ENCODE measurements at regions not wholly inside any gene's neighbourhood (a gene's known extent, or its start where the extent isn't known, plus 50 kb on each side); places are given as distances from the start of the nearest gene placed in this dataset.

DNA sequence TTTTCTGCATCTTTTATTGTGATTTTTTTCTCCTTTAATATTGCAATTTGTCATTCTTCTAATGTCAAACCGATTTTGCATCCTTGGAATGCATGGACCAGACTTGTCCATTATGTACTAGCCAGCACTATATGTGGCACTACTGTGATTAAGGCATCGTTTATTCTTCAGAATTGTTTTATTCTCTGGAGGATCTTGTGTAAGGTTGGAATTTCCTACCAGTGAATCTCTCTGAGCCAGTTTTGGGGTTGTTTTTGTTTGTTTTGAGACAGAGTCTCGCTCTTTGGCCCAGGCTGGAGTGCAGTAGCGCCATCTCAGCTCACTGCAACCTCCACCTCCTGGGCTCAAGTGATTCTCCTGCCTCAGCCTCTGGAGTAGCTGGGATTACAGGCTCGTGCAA, 58.5 kb downstream of the IGLL5 start:
- no peaks in the 10 kb centered on the region for H3K36me3 Mint-ChIP-seq
- no peaks in the 10 kb centered on the region for H3K9me3 Mint-ChIP-seq
- H3K4me3 Mint-ChIP-seq: no peak overlapping the region
- peaks cover 2 to 5% (median 3%) of the 10 kb centered on the region in 3 donors for H3K27me3 Mint-ChIP-seq (ENCODE audit: low read depth in 3 of 3)
- no peak for DNase-seq
- peaks cover 3 to 7% of the 10 kb centered on the region in 2 donors for H3K4me1 Mint-ChIP-seq
- no peak overlapping the region for H3K27ac Mint-ChIP-seq

DNA sequence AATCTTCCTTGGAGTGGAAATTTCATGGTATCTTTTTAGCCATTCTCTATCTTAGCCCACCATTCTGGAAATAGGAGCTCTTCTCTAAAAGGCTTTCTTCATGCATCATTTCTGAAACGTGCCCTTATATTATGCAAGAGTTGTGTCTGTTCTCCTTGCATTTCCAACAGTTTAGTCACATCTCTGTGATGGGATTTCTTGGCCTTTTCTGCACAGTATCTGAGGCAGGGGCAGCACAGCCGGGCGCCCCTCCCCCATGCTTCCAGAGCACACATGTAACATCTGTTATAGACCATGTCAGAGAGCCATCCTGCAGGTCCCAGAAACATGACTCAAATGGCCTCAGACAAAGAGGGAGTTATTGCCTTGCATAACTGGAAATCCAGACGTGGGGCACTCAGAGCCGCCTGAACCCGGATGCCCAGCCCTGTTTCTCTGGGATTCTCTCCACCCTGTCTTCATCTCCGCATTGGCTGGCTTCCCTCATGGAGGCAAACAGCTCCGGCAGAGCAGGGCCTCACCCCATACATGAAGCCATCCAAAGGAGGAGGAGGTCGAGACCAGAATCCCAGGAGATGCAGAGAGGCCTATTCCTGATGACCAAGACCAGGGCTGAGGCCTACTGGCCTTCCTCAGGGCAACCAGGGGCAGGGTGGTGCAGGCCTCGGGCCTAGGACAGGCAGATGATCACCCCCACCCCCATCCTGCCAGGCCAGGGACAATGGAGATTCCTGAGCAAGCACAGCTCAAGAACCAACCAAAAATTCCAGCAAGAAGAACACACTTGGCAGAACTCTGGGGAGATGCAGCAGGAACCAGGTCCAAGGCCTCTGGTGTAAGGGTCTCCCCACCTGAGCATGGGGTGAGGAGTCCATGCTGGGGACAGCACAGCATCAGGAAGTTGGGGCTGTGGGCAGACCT, 61.3 kb downstream of the IGLL5 start:
- H3K4me1 Mint-ChIP-seq: no peaks in the 10 kb centered on the region
- peaks cover 0 to 2% (median 0%) of the 10 kb centered on the region in 6 donors for H3K9me3 Mint-ChIP-seq
- no peak overlapping the region for H3K4me3 Mint-ChIP-seq
- H3K27me3 Mint-ChIP-seq (ENCODE audit: low read depth in 3 of 3): peaks cover 5 to 6% (median 5%) of the 10 kb centered on the region in 3 donors
- H3K36me3 Mint-ChIP-seq: no peaks in the 10 kb centered on the region
- DNase-seq: no peak
- no peak overlapping the region for H3K27ac Mint-ChIP-seq

DNA sequence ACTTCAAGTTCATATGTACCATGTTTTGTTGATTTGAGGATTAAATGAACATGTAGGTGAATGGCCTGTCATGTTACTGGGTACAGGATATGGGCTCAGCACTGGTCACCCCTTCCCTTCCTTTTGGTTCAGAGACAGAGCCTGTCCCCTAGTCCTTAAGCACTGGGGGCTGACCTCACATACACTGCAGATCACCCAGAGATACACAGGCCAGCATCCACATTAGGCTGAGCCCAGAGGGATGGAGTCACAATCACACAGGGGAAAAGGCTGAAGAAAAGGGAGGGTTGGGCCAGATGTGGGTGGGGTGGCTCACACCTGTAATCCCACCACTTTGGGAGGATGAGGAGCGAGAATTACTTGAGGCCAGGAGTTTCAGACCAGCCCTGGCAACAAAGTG, 62.3 kb downstream of the IGLL5 start:
- no peak for DNase-seq
- H3K4me3 Mint-ChIP-seq: no peak overlapping the region
- H3K36me3 Mint-ChIP-seq: no peaks in the 10 kb centered on the region
- peaks cover 0 to 2% (median 0%) of the 10 kb centered on the region in 6 donors for H3K9me3 Mint-ChIP-seq
- peaks cover 5 to 7% (median 6%) of the 10 kb centered on the region in 3 donors for H3K27me3 Mint-ChIP-seq (ENCODE audit: low read depth in 3 of 3)
- peaks cover 3 to 6% of the 10 kb centered on the region in 2 donors for H3K4me1 Mint-ChIP-seq
- H3K27ac Mint-ChIP-seq: no peak overlapping the region

DNA sequence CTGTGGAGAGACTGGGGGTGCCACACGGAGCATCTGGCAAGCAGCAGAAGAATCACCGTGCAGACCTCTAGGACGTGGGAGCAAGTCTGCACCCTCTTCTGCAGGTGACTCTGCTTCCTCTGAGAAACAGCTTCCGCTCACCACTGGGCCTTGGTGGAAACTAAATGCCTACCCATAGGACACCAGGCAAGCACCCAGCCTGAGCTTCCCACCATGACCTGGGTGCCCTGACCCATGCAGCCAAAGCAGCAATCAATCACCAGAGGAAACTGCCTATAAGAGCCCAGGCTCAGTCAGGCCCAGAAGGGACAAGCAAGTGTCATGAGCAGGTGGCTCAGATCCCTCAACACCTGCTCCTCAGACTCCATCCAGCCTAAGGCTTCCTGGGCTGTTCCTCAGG, 63.4 kb downstream of the IGLL5 start:
- no peak for DNase-seq
- H3K36me3 Mint-ChIP-seq: no peaks in the 10 kb centered on the region
- peaks cover 3 to 11% of the 10 kb centered on the region in 2 donors for H3K4me1 Mint-ChIP-seq
- H3K27ac Mint-ChIP-seq: no peak overlapping the region
- H3K27me3 Mint-ChIP-seq (ENCODE audit: low read depth in 3 of 3): peaks cover 5 to 7% (median 6%) of the 10 kb centered on the region in 3 donors
- peaks cover 0 to 2% (median 0%) of the 10 kb centered on the region in 6 donors for H3K9me3 Mint-ChIP-seq
- no peak overlapping the region for H3K4me3 Mint-ChIP-seq

DNA sequence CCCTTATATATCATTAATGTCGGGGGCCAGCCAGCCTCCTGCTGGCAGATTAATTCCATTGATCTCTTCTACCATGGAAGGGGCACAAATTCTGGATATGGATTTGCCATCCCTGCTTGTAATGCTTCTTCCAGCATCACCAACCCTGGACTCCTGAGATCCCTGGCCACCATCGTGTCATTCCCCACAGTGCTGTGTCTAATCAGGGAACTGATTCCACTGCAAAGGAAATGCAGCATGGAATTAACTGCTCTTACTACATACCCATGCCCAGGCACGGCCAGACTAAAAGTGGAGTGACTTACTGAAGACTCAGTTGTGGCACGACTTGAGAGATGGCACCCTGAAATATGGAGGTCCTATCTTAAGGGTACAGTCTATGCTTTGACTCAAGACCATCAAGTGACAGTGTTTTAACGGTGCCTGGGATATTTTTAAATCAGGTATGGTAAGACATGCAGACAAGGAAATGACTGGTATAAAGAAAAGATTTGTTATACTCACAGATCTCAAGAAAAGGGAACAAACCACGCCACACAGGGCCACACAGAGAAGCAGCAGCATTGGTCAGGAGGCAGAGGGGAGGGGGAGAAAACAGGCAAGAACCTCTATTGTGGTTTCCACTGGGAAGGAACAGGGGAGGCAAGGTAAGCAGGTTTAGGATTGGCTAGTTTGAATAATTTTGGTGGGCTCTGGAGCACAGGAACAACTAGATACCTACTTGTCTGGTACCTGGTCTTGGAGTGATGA, 65.1 kb downstream of the IGLL5 start:
- H3K4me1 Mint-ChIP-seq: peaks cover 3 to 11% of the 10 kb centered on the region in 2 donors
- H3K27ac Mint-ChIP-seq: peak overlapping the region in 1 of 6 donors; percentile 58
- no peak overlapping the region for H3K4me3 Mint-ChIP-seq
- no peak for DNase-seq
- peaks cover 5 to 6% (median 5%) of the 10 kb centered on the region in 3 donors for H3K27me3 Mint-ChIP-seq (ENCODE audit: low read depth in 3 of 3)
- H3K9me3 Mint-ChIP-seq: peaks cover 0 to 2% (median 0%) of the 10 kb centered on the region in 6 donors
- H3K36me3 Mint-ChIP-seq: no peaks in the 10 kb centered on the region

DNA sequence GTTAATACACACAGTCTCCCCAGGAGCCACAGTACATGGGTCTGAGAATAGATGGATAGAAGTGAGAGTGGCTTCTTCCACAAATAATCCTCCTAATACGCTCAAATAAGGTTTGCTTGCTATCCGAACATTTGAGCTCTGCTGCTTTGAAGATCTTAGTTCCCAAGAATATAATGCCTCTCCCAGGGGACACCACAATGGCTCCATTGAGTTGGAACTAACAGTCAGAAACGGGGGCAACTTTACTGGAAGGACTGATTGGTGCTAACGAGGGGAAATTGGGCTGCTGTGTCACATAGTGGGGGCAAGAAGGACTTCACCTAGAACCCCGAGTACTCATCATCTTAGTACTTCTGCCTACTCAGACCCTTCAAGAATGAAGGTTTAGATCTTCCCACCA, 66.2 kb downstream of the IGLL5 start:
- Mint-ChIP-seq H3K27ac (peak overlapping the region in 1 of 6 donors; percentile 2), H3K27me3 (ENCODE audit: low read depth in 3 of 3) (peaks cover 5 to 6% (median 5%) of the 10 kb centered on the region in 3 donors), H3K4me3 (no peak overlapping the region), H3K4me1 (peaks cover 3 to 11% of the 10 kb centered on the region in 2 donors), H3K36me3 (no peaks in the 10 kb centered on the region), H3K9me3 (peaks cover 0 to 2% (median 0%) of the 10 kb centered on the region in 6 donors)
- DNase-seq: no peak

DNA sequence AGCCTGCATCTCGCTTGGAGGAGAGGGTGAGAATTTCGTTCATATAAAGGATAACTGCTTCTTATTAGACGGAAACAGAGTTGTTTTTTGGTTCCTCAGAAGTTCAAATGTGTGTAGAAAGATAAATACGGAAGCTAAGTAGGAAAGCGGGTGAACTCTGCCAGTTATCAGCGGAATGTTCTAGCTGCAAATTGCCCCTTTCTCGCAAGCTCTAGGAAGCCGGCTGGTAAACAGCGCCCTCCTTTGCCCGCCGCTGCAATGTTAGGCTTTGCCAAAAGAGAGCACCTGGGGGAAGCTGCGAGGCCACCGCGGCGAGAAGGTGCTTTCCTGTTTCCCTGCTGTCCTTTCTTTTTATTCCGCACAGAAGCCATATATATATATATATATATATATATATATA, 67.0 kb downstream of the IGLL5 start:
- Mint-ChIP-seq H3K9me3 (peaks cover 0 to 2% (median 0%) of the 10 kb centered on the region in 6 donors), H3K36me3 (no peaks in the 10 kb centered on the region), H3K4me3 (no peak overlapping the region), H3K27ac (no peak overlapping the region), H3K4me1 (peaks cover 3 to 11% of the 10 kb centered on the region in 2 donors), H3K27me3 (ENCODE audit: low read depth in 3 of 3) (peaks cover 5 to 10% (median 6%) of the 10 kb centered on the region in 3 donors)
- peak in 1 of 3 donors; percentile 8 for DNase-seq

DNA sequence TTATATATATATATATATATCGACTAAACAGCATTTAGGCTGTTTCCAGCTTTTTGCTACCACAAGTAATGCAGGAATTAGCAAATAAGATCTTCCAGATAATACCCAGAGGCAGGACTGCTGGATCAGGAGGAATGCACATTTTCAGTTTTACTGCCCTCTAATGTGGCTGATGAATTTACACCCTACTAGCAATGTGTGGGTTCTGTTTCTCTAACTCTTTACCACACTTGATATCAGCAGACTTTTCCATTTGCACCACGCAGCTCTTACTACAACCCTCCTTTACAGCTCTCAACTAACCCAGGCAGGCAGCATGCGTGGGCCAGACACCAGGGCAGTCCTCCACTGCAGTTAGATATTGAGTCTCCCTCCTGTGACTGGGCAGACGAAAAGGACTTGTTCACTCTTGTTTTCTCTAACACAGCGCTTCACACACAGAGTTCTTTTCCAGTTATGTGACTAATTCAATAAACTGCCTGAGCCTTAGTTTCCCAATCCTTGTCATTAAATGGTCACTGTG, 67.7 kb downstream of the IGLL5 start:
- no peaks in the 10 kb centered on the region for H3K36me3 Mint-ChIP-seq
- H3K27me3 Mint-ChIP-seq (ENCODE audit: low read depth in 3 of 3): peaks cover 2 to 10% (median 6%) of the 10 kb centered on the region in 3 donors
- H3K9me3 Mint-ChIP-seq: peaks cover 0 to 2% (median 0%) of the 10 kb centered on the region in 6 donors
- H3K27ac Mint-ChIP-seq: no peak overlapping the region
- H3K4me3 Mint-ChIP-seq: no peak overlapping the region
- peaks cover 3 to 11% of the 10 kb centered on the region in 2 donors for H3K4me1 Mint-ChIP-seq
- no peak for DNase-seq

DNA sequence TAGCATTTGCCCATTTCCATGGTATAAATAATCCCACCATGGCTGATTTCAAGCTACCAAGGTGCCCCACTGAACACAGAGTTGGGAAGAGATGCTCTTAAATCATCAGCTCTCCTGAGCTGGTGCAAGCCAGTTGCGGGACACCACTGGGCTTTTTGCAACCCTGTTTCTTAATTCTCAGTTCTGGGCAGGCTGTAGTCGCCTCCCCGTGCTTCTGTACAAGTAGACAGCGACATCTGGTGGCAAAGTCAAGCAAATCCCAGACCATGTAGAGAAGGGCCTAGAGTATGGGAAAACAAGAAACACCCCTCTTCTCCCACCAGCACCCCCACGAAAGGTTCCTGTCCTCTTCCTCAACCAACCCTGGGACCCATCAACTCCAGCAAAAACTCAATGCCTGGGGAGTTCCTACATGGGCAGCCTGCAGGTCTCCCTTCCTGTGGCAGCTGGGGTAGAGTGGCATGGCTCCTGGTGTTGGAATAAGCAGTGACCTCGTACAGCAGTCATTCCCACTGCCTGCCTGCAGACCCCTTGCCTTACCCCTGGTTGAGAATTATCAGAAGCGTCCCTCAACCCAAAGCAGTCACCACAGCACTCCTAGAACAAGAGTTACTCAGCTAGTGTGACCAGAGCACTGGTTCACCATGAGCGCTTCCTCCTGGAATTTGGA, 68.4 kb downstream of the IGLL5 start:
- Mint-ChIP-seq H3K27ac (no peak overlapping the region), H3K4me3 (no peak overlapping the region), H3K9me3 (peaks cover 0 to 4% (median under 1%) of the 10 kb centered on the region in 6 donors), H3K27me3 (ENCODE audit: low read depth in 3 of 3) (peaks cover 4 to 10% (median 10%) of the 10 kb centered on the region in 3 donors), H3K4me1 (peaks cover 3 to 11% of the 10 kb centered on the region in 2 donors), H3K36me3 (no peaks in the 10 kb centered on the region)
- DNase-seq: peak; percentile 65 to 73 (median 71)

DNA sequence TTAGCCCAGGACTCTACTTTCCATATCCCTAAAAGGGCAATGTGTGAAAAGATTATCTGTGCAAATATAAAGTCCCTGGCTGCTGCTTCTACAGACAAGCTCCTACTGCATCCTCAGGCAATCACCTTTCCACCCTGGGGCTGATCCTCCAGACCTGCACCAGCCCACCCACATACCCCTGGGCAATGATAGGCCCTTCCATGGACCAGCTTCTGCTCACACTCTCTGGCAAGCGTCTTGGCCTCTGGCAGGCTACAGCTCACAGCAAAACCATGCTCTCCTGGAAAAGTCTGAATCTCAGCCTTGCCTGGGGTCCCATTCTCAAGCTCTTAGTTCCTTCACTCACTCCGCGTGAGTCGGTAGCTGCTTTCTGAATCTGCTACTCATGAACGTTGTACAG, 69.5 kb downstream of the IGLL5 start:
- peaks cover 0 to 7% (median 7%) of the 10 kb centered on the region in 3 donors for H3K36me3 Mint-ChIP-seq
- H3K27me3 Mint-ChIP-seq (ENCODE audit: low read depth in 3 of 3): peaks cover 6 to 15% (median 9%) of the 10 kb centered on the region in 3 donors
- H3K27ac Mint-ChIP-seq: no peak overlapping the region
- no peak overlapping the region for H3K4me3 Mint-ChIP-seq
- no peak for DNase-seq
- H3K9me3 Mint-ChIP-seq: peaks cover 0 to 12% (median 8%) of the 10 kb centered on the region in 6 donors
- H3K4me1 Mint-ChIP-seq: peaks cover 3 to 11% of the 10 kb centered on the region in 2 donors

DNA sequence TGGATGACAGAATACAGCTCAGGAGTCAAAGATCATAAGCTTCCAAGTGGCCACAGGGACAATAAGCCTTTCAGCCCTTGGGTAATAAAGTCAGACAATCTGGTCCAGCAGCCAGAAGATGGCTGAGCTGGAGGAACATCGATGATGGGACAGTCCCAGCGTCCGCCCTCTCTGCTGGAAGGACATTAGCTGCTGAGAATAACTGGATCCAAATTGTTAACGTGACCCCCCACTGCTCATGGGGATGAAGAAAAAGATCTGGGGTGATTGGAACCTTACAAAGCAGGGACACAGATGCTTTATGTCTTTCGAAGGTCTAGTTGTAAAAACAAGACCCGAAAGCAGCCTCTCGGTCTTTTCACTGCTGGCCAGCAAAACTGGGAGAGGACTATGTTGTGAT, 71.0 kb downstream of the IGLL5 start:
- Mint-ChIP-seq H3K36me3 (peaks cover 0 to 7% (median 7%) of the 10 kb centered on the region in 3 donors), H3K27me3 (ENCODE audit: low read depth in 3 of 3) (peaks cover 5 to 15% (median 7%) of the 10 kb centered on the region in 3 donors), H3K9me3 (peaks cover 0 to 12% (median 8%) of the 10 kb centered on the region in 6 donors), H3K4me1 (peaks cover 3 to 11% of the 10 kb centered on the region in 2 donors), H3K27ac (no peak overlapping the region), H3K4me3 (no peak overlapping the region)
- no peak for DNase-seq

DNA sequence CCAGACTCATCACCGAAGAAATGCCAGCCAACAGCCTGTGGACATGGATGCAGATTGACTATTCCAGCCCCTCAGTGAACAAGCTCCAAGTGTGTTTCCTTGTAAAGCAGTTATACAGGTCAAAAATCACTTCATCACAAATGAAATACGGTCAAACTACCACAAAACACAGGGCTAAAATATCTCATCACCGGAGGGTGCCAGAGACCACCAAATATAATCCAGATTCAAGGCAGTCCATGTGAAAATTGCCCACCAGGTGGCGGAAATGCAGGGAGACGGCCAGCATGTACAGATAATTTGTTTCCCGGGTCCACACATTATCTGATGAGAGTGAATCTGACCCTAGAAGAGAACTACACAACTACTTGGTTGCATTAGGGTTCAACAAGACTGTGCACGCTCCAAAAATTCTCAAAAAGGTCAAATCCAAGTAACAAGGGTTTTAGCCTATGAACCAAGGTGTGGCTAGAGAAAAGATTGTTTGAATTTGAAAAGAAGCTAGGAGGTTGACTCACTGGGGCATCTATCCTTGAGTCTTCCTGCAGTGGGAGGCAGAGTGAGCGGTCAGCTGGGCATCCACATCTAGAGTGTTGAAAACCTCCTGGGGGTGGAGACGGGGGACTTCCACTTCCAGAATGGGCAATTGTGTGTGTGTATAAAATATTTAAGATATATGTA, 71.7 kb downstream of the IGLL5 start:
- H3K27me3 Mint-ChIP-seq (ENCODE audit: low read depth in 3 of 3): peaks cover 6 to 12% (median 6%) of the 10 kb centered on the region in 3 donors
- H3K9me3 Mint-ChIP-seq: peaks cover 0 to 12% (median 8%) of the 10 kb centered on the region in 6 donors
- peaks cover 3 to 9% of the 10 kb centered on the region in 2 donors for H3K4me1 Mint-ChIP-seq
- peaks cover 0 to 7% (median 7%) of the 10 kb centered on the region in 3 donors for H3K36me3 Mint-ChIP-seq
- DNase-seq: peak; percentile 66 to 80 (median 78)
- no peak overlapping the region for H3K4me3 Mint-ChIP-seq
- H3K27ac Mint-ChIP-seq: no peak overlapping the region

DNA sequence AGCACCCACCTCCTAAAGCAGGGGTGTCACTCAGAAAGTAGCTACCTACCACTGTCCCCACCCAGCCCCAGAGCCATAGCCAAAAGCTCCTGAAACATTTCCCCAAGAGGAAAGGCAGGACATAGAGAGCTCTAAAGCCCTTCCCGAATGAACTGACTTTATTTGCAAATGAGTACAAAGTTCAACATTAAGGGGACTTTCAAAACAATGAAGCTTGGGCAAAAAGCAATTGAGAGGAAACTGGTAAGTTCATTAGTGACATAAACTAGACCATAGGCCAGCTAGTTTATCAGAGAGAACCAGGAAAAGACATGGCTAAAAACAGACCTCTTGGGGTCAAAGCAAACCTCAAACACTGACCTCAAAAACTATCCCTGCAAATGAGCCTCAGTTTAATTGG, 72.7 kb downstream of the IGLL5 start:
- H3K4me3 Mint-ChIP-seq: no peak overlapping the region
- peaks cover 3 to 12% (median 8%) of the 10 kb centered on the region in 3 donors for H3K27me3 Mint-ChIP-seq (ENCODE audit: low read depth in 3 of 3)
- H3K27ac Mint-ChIP-seq: no peak overlapping the region
- peaks cover 0 to 5% of the 10 kb centered on the region in 2 donors for H3K4me1 Mint-ChIP-seq
- peaks cover 0 to 7% (median 7%) of the 10 kb centered on the region in 3 donors for H3K36me3 Mint-ChIP-seq
- DNase-seq: no peak
- peaks cover 0 to 12% (median 8%) of the 10 kb centered on the region in 6 donors for H3K9me3 Mint-ChIP-seq

All from immature natural killer cell (primary cell).